Psoas muscle (tissue), 7 donors: ENCODE measurements at regions not wholly inside any gene's neighbourhood (a gene's known extent, or its start where the extent isn't known, plus 50 kb on each side); places are given as distances from the start of the nearest gene placed in this dataset.

Source experiments
- ATAC-seq, 4 donors: fragments of 200-7000 bp; cut with Tn5 transposase; one replicate each; pipeline ENCODE4 v1.9.1; 2020; ENCODE audit warnings: moderate library complexity in 3 of 4, mild to moderate bottlenecking in 2 of 4
- DNase-seq, 2 donors: peaks; one replicate each; pipeline ENCODE4 v3.0.0-alpha.2; 2020
- H3K27ac ChIP-seq: fragments of 200-600 bp; one replicate; pipeline ENCODE4 v1.8.0; 2022
- H3K27me3 ChIP-seq, 3 donors: fragments of 200-600 bp in 1 of 3; one replicate each; pipeline versions ENCODE4 v1.6.1 to v1.8.0; 2013 to 2022; ENCODE audit warnings: low read length in 2 of 3, mild to moderate bottlenecking in 2 of 3, moderate library complexity in 1 of 3; ENCODE audit not compliant: insufficient read depth in 3 of 3
- H3K36me3 ChIP-seq, 2 donors: fragments of 200-600 bp in 1 of 2; one replicate each; pipeline versions ENCODE4 v1.6.1 to v1.8.0; 2013 to 2022; ENCODE audit warnings: low read depth in 1 of 2, mild to moderate bottlenecking in 1 of 2, moderate library complexity in 1 of 2; ENCODE audit not compliant: insufficient read depth in 1 of 2
- H3K4me1 ChIP-seq: fragments of 200-600 bp; one replicate; pipeline ENCODE4 v1.8.0; 2022
- H3K4me3 ChIP-seq: fragments of 200-600 bp; one replicate; pipeline ENCODE4 v1.8.0; 2022; ENCODE audit warnings: mild to moderate bottlenecking
- H3K9me3 ChIP-seq: fragments of 200-600 bp; one replicate; pipeline ENCODE4 v1.8.0; 2022
- CTCF ChIP-seq: fragments of 200-600 bp; IDR thresholded peaks from one replicate; pipeline ENCODE4 v1.8.0; 2022; ENCODE audit warnings: antibody characterized with exemption
- WGBS, 3 donors: extraction: QIAGEN DNeasy Blood & Tissue Kit; methylation state at CpG; one replicate each; pipeline versions ENCODE4 v1.1.6 to v1.1.7; 2013; 5-methylcytosine and 5-hydroxymethylcytosine counted together
- intact Hi-C, 2 donors: fragments of 100-400 bp; cut with DNase I; formaldehyde crosslinking; loops; one replicate each; pipeline versions ENCODE4 v1.11.0 to v1.14.2; 2022
- donor health status: healthy with polysubstance abuse.
- donor health status: DM: no; HTN: no; CAD: no; lungs with moderate emphysema.
- donor health status: Bipolar disorder and iron deficiency.
- donor health status: healthy.
- donor health status: DM: yes; HTN: yes; CAD: no.
- donor health status: DM: no; HTN: no; CAD: no.
- donor health status: DM: yes; HTN: yes; CAD: no.

- Histone ChIP-seq H3K4me3 (no peak overlapping the region), H3K36me3 (no peaks in the 10 kb centered on the region), H3K27ac (no peak overlapping the region), H3K4me1 (no peaks in the 10 kb centered on the region), H3K9me3 (no peaks in the 10 kb centered on the region), H3K27me3 (peaks cover 0 to 5% (median 0%) of the 10 kb centered on the region in 3 donors)
- TF ChIP-seq CTCF = no peak
- intact Hi-C loops = no loop called here
- DNase-seq = no peak
- no peak for ATAC-seq
- WGBS, 3 donors = 62 to 81% (median 80%) methylated on average over 8 of the region's 8 CpGs
Observed at GRCh38 chr2:136328207-136328795, 210.4 kb upstream of the CXCR4 start.

- Histone ChIP-seq H3K4me3 (no peak overlapping the region), H3K27ac (no peak overlapping the region)
- ATAC-seq = no peak
Observed at GRCh38 chr2:136327162-136327852, 209.4 kb upstream of the CXCR4 start.

GRCh38 chr2:136325844-136326331 lies 207.9 kb upstream of the CXCR4 start:
- 93 to 97% (median 97%) methylated on average over 1 of the region's 1 CpG for WGBS, 3 donors
- ATAC-seq (no peak), DNase-seq (no peak)
- Histone ChIP-seq H3K9me3 (no peaks in the 10 kb centered on the region), H3K27me3 (no peaks in the 10 kb centered on the region), H3K27ac (no peak overlapping the region), H3K36me3 (no peaks in the 10 kb centered on the region), H3K4me1 (no peaks in the 10 kb centered on the region), H3K4me3 (no peak overlapping the region)
- no peak for TF ChIP-seq CTCF
- intact Hi-C loops = no loop called here

More at GRCh38 chr2:136327162-136327852, 209.4 kb upstream of the CXCR4 start:
- WGBS, 3 donors = 47 to 59% (median 55%) methylated on average over 12 of the region's 12 CpGs
- intact Hi-C loops = no loop called here
- H3K9me3 ChIP-seq = no peaks in the 10 kb centered on the region
- no peak for TF ChIP-seq CTCF
- H3K27me3 ChIP-seq = no peaks in the 10 kb centered on the region
- no peaks in the 10 kb centered on the region for H3K36me3 ChIP-seq
- no peak for DNase-seq
- no peaks in the 10 kb centered on the region for H3K4me1 ChIP-seq

- Histone ChIP-seq H3K4me3 (no peak overlapping the region), H3K4me1 (no peaks in the 10 kb centered on the region), H3K36me3 (no peaks in the 10 kb centered on the region), H3K27me3 (no peaks in the 10 kb centered on the region), H3K27ac (no peak overlapping the region), H3K9me3 (no peaks in the 10 kb centered on the region)
- intact Hi-C loops = no loop called here
- WGBS, 3 donors = 83 to 91% (median 89%) methylated on average over 3 of the region's 3 CpGs
- ATAC-seq = no peak
- DNase-seq = no peak
- no peak for TF ChIP-seq CTCF
Observed at GRCh38 chr2:136324966-136325365, 207.0 kb upstream of the CXCR4 start.
